ENCODE measurements at regions not wholly inside any gene's neighbourhood (a gene's known extent, or its start where the extent isn't known, plus 50 kb on each side); places are given as distances from the start of the nearest gene placed in this dataset.
"Not testable (repeated sequence)": the region's sequence is repeated elsewhere in the genome, so short reads cannot be mapped to it uniquely, and the experiment has no call there.

DNA sequence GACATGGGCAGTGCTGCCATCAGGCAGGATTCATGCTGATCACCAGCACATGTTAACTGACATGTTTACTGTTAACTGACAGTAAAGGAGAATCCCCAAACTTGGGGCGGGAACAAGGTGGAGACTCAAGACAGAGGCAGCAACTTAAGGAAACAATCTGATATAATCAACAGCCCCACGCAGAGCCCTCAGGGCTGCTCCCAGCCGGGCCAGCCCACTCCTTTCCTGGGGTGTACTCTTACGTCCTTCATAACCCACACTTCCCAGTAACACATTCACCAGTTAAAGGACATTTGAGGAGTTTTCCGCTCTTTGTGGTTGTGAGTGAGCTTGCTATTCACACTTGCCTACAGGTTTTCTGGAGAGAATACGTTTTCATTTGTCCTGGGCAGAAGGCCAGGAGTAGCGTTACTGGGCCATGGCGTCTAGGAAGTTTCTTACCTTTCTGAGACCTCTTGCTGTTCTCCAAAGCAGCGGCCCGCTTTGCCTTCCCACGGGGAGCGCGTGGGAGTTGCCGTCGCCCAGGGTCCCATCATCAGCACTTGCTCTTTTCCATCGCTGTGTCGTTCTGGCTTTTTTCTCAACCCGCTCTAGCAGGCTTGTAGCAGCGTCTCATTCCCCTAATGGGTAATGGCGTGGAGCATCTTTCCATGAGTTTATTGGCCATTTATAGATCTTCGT, 56.4 kb downstream of the FOXF2 start:
- in situ Hi-C loops (cut with MboI; ENCODE audit: low sequenced_read_pairs), result loop anchor here (25.0 kb wide), 1 partner anchor 858 kb away; no protein-coding TSS in a partner anchor

- in situ Hi-C loops (cut with MboI; ENCODE audit: low sequenced_read_pairs), result loop anchor here (25.0 kb wide), 1 partner anchor 863 kb away; no protein-coding TSS in a partner anchor
Measured at GRCh38 chr6:1449896-1450295, 60.5 kb downstream of the FOXF2 start.

GRCh38 chr6:1453024-1453423, 63.6 kb downstream of the FOXF2 start:
- in situ Hi-C loops (cut with MboI; ENCODE audit: low sequenced_read_pairs), result no loop called here

DNA sequence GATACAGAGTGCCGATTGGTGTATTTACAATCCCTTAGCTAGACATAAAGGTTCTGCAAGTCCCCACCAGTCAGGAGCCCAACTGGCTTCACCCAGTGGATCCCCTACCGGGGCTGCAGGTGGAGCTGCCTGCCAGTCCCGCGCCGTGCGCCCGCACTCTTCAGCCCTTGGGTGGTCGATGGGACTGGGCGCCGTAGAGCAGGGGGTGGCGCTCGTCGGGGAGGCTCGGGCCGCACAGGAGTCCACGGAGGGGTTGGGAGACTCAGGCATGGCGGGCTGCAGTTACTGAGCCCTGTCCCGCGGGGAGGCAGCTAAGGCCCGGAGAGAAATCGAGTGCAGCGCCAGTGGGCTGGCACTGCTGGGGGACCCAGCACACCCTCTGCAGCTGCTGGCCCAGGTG, 67.4 kb downstream of the FOXF2 start:
- in situ Hi-C loops (cut with MboI; ENCODE audit: low sequenced_read_pairs), result not testable (repeated sequence)

- in situ Hi-C loops (cut with MboI; ENCODE audit: low sequenced_read_pairs), result no loop called here
Measured at GRCh38 chr6:1461207-1461606, 71.8 kb downstream of the FOXF2 start.

- in situ Hi-C loops (cut with MboI; ENCODE audit: low sequenced_read_pairs), result no loop called here
Measured at GRCh38 chr6:1461736-1462135, 72.4 kb downstream of the FOXF2 start.

DNA sequence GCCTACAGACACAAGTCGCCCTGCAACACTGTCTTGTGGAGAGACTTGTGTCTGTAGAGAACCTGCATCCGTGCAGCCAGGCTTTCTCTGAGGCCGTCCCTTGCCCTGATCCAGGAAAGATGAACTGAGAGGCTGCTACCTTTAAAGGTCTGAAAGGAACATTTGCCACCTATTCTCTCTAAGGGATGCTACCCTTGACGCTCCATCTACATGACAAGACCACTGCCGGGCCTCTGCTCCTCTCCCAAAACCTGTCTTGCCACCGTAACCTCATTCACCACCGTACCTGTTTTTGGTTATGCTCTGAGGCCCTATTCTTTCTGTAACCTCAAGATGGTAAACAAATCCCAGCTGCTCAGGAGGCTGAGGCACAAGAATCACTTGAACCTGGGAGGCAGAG, 73.9 kb downstream of the FOXF2 start:
- in situ Hi-C loops (cut with MboI; ENCODE audit: low sequenced_read_pairs), result no loop called here

- in situ Hi-C loops (cut with MboI; ENCODE audit: low sequenced_read_pairs), result no loop called here
Measured at GRCh38 chr6:1463751-1464426, 74.5 kb downstream of the FOXF2 start.

DNA sequence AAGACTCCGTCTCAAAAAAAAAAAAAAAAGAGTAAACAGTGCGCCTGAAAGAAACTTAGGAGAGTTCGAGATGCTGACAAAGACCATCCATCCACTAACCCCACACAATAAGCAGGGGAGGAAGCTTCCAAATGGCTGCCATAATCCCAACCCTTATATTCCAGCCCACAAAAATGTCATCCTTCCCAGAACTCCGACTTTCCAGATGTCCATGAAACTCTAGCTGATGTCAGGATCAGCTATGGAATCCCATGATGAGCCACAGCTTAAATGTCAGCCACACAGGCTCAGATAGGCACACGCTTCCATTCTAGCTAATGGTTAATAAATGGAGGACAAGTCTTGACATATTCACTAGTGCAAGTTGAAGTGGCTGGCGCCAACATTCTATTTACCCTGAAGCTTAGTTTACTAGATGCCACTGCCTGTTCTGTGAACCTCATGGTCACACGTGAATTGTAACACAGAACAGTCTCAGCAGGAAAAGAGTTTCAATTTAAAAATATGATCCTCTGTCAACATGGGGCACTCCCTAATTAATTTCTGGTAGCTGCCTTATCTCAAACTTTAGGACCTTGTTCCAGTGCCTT, 75.5 kb downstream of the FOXF2 start:
- in situ Hi-C loops (cut with MboI; ENCODE audit: low sequenced_read_pairs), result no loop called here

GRCh38 chr6:1468126-1468525, 78.8 kb downstream of the FOXF2 start:
- in situ Hi-C loops (cut with MboI; ENCODE audit: low sequenced_read_pairs), result no loop called here

DNA sequence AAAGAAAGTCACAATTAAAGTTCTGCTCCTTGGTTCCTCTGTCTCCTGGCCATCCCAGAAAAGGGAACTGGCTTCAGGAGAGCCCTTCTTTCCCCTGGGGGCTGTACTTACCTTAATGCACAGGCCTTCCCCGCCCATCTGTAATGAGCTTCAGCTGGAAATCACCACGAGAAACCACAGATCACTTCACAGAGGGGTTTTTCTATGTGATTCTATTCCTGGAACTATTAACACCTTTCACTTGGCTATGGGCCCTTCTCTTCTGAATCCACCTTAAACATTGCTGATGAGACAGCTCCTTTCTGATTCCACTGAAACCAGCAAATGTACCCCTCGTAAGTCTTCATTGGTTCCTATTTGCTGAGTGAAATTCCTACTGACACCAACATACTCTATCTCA, 80.7 kb downstream of the FOXF2 start:
- in situ Hi-C loops (cut with MboI; ENCODE audit: low sequenced_read_pairs), result no loop called here

DNA sequence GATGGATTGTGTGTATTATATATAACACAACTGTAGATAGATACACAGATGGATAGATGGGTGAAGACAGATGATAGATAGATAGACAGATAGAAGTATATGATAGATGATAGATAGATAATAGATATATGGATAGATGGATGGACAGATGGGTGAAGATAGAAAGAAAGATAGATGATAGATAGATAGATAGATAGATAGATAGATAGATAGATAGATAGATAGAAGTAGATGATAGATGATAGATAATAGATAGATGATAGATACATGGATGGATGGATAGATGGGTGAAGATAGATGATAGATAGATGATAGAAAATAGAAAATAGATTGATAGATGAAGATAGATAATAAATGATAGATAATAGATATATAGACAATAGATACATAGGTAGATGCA, 83.3 kb downstream of the FOXF2 start:
- in situ Hi-C loops (cut with MboI; ENCODE audit: low sequenced_read_pairs), result no loop called here

DNA sequence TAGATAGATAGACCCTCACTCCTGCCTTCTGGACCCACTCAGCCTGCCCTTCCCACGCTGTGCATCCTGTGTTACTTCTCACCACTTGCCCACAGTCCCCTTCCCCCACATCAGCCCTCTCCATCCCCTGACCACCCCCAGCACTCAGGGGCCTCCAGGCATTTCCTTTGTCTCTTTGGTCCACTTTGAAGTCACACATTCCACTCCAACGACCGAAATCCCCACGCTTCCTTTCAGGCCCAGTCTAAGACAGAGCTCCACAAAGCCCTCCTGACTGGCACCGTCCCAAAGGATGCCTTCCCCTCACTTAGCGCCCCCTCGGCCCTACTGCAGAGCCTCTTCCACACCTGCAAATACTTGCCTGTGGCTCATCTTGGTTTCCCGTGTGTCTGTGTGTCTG, 83.8 kb downstream of the FOXF2 start:
- in situ Hi-C loops (cut with MboI; ENCODE audit: low sequenced_read_pairs), result no loop called here

GRCh38 chr6:1473598-1473997, 84.2 kb downstream of the FOXF2 start:
- in situ Hi-C loops (cut with MboI; ENCODE audit: low sequenced_read_pairs), result no loop called here

DNA sequence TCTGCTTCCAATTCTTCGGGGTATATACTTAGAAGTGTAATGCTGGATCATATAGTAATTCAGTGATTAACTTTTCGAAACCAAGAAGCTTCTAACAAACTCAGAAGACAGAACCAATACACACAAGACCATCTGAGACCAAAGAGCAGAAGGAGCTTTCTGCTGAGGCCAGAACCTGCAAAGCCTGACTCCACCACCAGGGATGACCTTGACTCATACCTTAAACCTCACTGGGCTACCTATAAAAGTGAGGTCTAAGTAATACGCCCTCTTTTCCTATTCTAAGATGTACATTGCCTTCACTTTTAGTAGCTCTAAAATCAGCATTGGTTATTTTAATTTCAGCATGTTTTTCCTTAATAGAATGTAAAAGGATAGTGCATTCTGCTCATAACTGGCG, 84.8 kb downstream of the FOXF2 start:
- in situ Hi-C loops (cut with MboI; ENCODE audit: low sequenced_read_pairs), result no loop called here

DNA sequence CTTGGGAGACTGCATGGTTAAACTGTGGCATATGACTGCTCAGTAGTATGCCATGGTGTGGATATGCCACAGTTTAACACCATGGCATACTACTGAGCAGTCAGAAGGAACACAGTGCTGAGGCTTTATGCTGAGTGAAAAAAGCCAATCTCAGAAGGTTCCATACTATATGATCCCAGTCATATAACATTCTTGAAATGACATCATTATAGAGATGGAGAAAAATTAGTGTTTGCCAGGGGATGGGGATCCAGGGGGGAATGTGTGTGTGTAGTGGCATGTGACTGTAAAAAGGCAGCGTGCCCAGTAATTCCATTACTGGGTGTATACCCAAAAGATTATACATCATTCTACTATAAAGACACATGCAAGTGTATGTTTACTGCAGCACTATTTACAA, 85.8 kb downstream of the FOXF2 start:
- in situ Hi-C loops (cut with MboI; ENCODE audit: low sequenced_read_pairs), result no loop called here

DNA sequence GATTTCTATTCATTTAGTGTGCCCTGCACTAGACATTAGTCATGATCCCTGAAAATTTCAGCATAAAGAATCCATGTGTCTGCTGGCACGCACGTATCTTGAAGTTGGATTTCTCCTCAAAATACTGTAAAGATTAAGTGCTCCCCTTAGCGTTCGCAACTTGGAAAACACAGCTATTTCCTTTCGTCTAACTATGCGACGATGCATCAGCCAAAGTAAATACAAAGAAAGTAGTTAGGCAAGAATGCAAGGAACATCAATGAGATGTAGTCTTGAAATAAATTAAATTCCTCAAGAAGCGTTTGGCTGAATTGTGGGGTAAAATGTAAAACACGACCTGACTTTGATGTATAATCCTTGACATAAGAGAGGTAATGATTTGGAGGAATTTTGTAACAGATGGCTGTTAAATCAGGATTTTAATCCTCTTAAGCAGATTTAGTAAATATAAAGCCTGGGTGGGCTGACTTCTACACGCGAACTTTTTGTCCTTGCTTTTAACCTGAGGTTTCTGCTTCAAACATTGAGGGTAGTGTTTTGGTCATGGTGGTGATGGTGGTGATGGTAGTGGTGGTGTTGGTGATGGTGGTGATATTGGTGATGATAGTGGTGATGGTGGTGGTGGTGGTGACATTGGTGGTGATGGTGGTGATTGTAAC, 88.2 kb downstream of the FOXF2 start:
- in situ Hi-C loops (cut with MboI; ENCODE audit: low sequenced_read_pairs), result no loop called here

- in situ Hi-C loops (cut with MboI; ENCODE audit: low sequenced_read_pairs), result not testable (repeated sequence)
Measured at GRCh38 chr6:1478163-1478826, 88.9 kb downstream of the FOXF2 start.

- in situ Hi-C loops (cut with MboI; ENCODE audit: low sequenced_read_pairs), result no loop called here
Measured at GRCh38 chr6:1479095-1479494, 89.7 kb downstream of the FOXF2 start.

DNA sequence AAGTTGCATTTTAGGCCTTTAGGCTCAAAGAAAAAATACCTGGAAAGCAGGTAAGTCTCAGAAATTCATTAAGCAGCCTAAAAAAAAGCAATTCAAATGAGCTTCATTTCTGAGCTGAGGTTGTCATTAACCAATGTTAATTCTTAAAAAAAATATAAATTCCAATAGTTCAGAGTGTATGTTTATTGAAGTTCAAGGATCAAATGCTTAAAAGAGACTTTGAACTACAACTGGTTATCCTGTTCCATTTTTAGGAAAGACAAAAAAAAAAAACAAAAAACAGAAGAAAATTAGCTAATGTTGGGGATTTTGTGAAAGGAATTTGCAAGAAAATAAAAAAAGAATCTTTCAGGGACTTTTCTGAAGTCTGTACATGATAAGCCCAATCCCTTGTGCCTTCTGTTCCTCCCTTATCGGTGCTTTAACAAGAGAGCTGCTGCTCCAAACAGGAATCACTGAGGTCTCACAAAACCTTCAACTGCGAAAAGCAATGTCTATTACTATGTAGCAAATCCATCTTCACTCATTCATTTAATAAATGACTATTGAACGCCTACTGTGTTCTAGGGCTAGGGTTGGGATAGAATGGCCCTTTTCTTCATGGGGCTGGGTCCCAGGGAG, 90.3 kb downstream of the FOXF2 start:
- in situ Hi-C loops (cut with MboI; ENCODE audit: low sequenced_read_pairs), result no loop called here

DNA sequence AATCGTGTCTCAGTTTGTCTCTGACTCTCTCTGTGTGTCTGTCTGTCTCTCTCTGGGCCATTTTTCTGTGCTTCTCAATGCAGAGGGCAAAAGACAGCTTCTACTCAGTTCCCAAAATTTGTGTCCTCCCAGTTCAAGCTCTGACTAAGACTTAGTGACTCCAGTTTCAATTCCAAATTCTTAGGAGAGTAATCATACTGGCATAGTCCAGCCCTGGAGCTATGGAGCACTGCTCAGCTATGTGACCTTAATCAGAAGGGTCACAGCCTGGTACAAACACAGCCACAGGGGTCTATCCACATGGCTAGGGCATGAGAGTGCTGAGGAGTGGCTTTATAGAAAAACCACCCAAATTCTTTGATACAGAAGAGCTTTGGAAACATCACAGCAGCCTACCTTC, 91.9 kb downstream of the FOXF2 start:
- in situ Hi-C loops (cut with MboI; ENCODE audit: low sequenced_read_pairs), result no loop called here
